DOHH2 (cell line): ENCODE measurements at regions not wholly inside any gene's neighbourhood (a gene's known extent, or its start where the extent isn't known, plus 50 kb on each side); places are given as distances from the start of the nearest gene placed in this dataset.

Source experiments
- H3F3A ChIP-seq: fragments of 200-600 bp; sonication (generic), shearing (Covaris generic); 2 replicates; pipeline ENCODE4 v1.6.0; 2016; ENCODE audit warnings: antibody characterized with exemption, mild to moderate bottlenecking; ENCODE audit not compliant: control insufficient read depth, insufficient read depth
- H3K27ac ChIP-seq: fragments of 200-600 bp; sonication (generic); 2 replicates; pipeline ENCODE4 v1.5.1; 2014; ENCODE audit warnings: low read depth, mild to moderate bottlenecking, low read length, moderate library complexity
- H3K27me3 ChIP-seq: fragments of 200-600 bp; sonication (generic); 2 replicates; pipeline ENCODE4 v1.6.1; 2014; ENCODE audit warnings: mild to moderate bottlenecking, low read length, mixed read lengths; ENCODE audit not compliant: control insufficient read depth
- H3K36me3 ChIP-seq: fragments of 200-600 bp; sonication (generic); 2 replicates; pipeline ENCODE4 v1.6.1; 2014; ENCODE audit warnings: mild to moderate bottlenecking, low read length, moderate library complexity, mixed read lengths; ENCODE audit not compliant: control insufficient read depth
- H3K4me1 ChIP-seq: fragments of 200-600 bp; sonication (generic); 2 replicates; pipeline ENCODE4 v1.6.1; 2014; ENCODE audit warnings: mild to moderate bottlenecking, low read length, mixed read lengths; ENCODE audit not compliant: control insufficient read depth
- H3K4me2 ChIP-seq: fragments of 200-600 bp; sonication (generic); 2 replicates; pipeline ENCODE4 v1.6.0; 2014; ENCODE audit warnings: mild to moderate bottlenecking, low read length, moderate library complexity
- H3K4me3 ChIP-seq: fragments of 200-600 bp; sonication (generic); 2 replicates; pipeline ENCODE4 v1.5.1; 2014; ENCODE audit warnings: mild to moderate bottlenecking, low read length, mixed read lengths
- H3K79me2 ChIP-seq: fragments of 200-600 bp; sonication (generic); 2 replicates; pipeline ENCODE4 v1.6.1; 2014; ENCODE audit warnings: mild to moderate bottlenecking, low read length, mixed read lengths; ENCODE audit not compliant: control insufficient read depth
- H3K9me2 ChIP-seq: fragments of 200-600 bp; sonication (generic); replicated peaks from 2 replicates; pipeline ENCODE4 v1.6.1; 2014; ENCODE audit warnings: mild to moderate bottlenecking, low read length, mixed read lengths; ENCODE audit not compliant: control insufficient read depth
- H3K9me3 ChIP-seq: fragments of 200-600 bp; sonication (generic); 2 replicates; pipeline ENCODE4 v1.6.1; 2014; ENCODE audit warnings: antibody characterized with exemption, low read length, mixed read lengths; ENCODE audit not compliant: control insufficient read depth, insufficient read depth
- H4K20me1 ChIP-seq: fragments of 200-600 bp; sonication (generic); 2 replicates; pipeline ENCODE4 v1.6.0; 2014; ENCODE audit warnings: low read depth, mild to moderate bottlenecking, antibody characterized with exemption, low read length, moderate library complexity; ENCODE audit not compliant: control insufficient read depth, insufficient read depth
- CTCF ChIP-seq: fragments of 200-600 bp; sonication (generic); IDR thresholded peaks from one replicate; pipeline ENCODE4 v1.5.1; 2014; ENCODE audit warnings: antibody characterized with exemption, mild to moderate bottlenecking, low read depth, low read length; ENCODE audit not compliant: poor library complexity, severe bottlenecking
- EZH2phosphoT487 ChIP-seq: fragments of 200-600 bp; sonication (generic); IDR thresholded peaks from 2 replicates; pipeline ENCODE4 v1.6.1; 2017; ENCODE audit warnings: borderline replicate concordance, mild to moderate bottlenecking, antibody characterized with exemption, low read length, moderate library complexity, mixed read lengths

GRCh38 chr10:113284635-113285034, 268.2 kb upstream of the HABP2 start:
- Histone ChIP-seq H3K36me3 (no peaks in the 10 kb centered on the region), H3K27ac (no peak overlapping the region), H3K4me3 (no peak overlapping the region), H4K20me1 (no peaks in the 10 kb centered on the region), H3F3A (no peaks in the 10 kb centered on the region), H3K4me2 (no peak overlapping the region), H3K27me3 (no peaks in the 10 kb centered on the region), H3K9me2 (no peaks in the 10 kb centered on the region), H3K9me3 (no peaks in the 10 kb centered on the region), H3K4me1 (no peaks in the 10 kb centered on the region), H3K79me2 (no peaks in the 10 kb centered on the region)
- TF ChIP-seq EZH2phosphoT487 = no peak
- TF ChIP-seq CTCF = no peak

- no peak overlapping the region for H3K4me2 ChIP-seq
Observed at GRCh38 chr10:113285305-113285704, 267.5 kb upstream of the HABP2 start.

GRCh38 chr10:113287592-113287991, 265.3 kb upstream of the HABP2 start:
- H3K27ac ChIP-seq = no peak overlapping the region
- H3K36me3 ChIP-seq = no peaks in the 10 kb centered on the region
- no peaks in the 10 kb centered on the region; the same call in 1 of the 2 replicates for H3K27me3 ChIP-seq
- H3K9me2 ChIP-seq = no peaks in the 10 kb centered on the region
- no peak overlapping the region for H3K4me3 ChIP-seq
- no peaks in the 10 kb centered on the region for H3K9me3 ChIP-seq
- no peak overlapping the region for H3K4me2 ChIP-seq
- H4K20me1 ChIP-seq = no peaks in the 10 kb centered on the region
- no peaks in the 10 kb centered on the region for H3K4me1 ChIP-seq
- no peaks in the 10 kb centered on the region for H3F3A ChIP-seq
- no peaks in the 10 kb centered on the region for H3K79me2 ChIP-seq
- TF ChIP-seq EZH2phosphoT487 (no peak), CTCF (no peak)

More at GRCh38 chr10:113285305-113285704, 267.5 kb upstream of the HABP2 start:
- H4K20me1 ChIP-seq = no peaks in the 10 kb centered on the region
- no peak for TF ChIP-seq EZH2phosphoT487
- no peak for TF ChIP-seq CTCF
- no peak overlapping the region for H3K27ac ChIP-seq
- no peaks in the 10 kb centered on the region for H3F3A ChIP-seq
- no peaks in the 10 kb centered on the region for H3K4me1 ChIP-seq
- no peaks in the 10 kb centered on the region for H3K79me2 ChIP-seq
- no peaks in the 10 kb centered on the region for H3K36me3 ChIP-seq
- H3K27me3 ChIP-seq = no peaks in the 10 kb centered on the region
- no peaks in the 10 kb centered on the region for H3K9me2 ChIP-seq
- H3K4me3 ChIP-seq = no peak overlapping the region
- no peaks in the 10 kb centered on the region for H3K9me3 ChIP-seq

- no peak overlapping the region for H3K27ac ChIP-seq
- H3K4me1 ChIP-seq = no peaks in the 10 kb centered on the region
- H3K36me3 ChIP-seq = no peaks in the 10 kb centered on the region
- no peak overlapping the region for H3K4me3 ChIP-seq
- no peaks in the 10 kb centered on the region for H3K9me2 ChIP-seq
- no peaks in the 10 kb centered on the region for H4K20me1 ChIP-seq
- TF ChIP-seq CTCF (no peak), EZH2phosphoT487 (no peak)
- no peaks in the 10 kb centered on the region for H3K79me2 ChIP-seq
- no peaks in the 10 kb centered on the region for H3K9me3 ChIP-seq
- H3F3A ChIP-seq = no peaks in the 10 kb centered on the region
- no peaks in the 10 kb centered on the region; the same call in 1 of the 2 replicates for H3K27me3 ChIP-seq
- H3K4me2 ChIP-seq = no peak overlapping the region
Observed at GRCh38 chr10:113290137-113290536, 262.7 kb upstream of the HABP2 start.
